ENCODE measurements at regions not wholly inside any gene's neighbourhood (a gene's known extent, or its start where the extent isn't known, plus 50 kb on each side); places are given as distances from the start of the nearest gene placed in this dataset.

DNA sequence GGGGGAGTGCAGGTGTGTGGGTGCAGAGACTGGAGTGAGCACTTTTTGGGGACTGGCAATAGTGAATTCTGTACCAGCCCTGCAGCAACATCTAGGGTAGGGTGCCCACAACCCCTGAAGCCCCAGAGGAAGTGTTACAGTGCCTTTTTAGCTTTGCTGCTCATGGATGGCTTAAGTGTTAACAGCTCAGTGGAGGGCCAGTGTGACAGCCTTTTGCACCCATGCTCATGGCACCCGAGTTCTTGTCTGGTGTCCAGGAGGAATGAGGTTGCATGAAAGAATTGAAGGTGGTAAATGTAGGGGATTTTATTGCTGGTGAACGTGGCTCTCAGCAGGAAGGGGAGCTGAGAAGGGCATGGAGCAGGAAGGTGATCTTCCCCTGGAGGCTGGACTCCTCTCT, 107.3 kb downstream of the MRPL36 start:
- TF ChIP-seq NRF1 (conservative IDR thresholded peaks at IDR 0.05; ENCODE audit: low read depth, low read length), result no peak
- TF ChIP-seq, protein P1, sequence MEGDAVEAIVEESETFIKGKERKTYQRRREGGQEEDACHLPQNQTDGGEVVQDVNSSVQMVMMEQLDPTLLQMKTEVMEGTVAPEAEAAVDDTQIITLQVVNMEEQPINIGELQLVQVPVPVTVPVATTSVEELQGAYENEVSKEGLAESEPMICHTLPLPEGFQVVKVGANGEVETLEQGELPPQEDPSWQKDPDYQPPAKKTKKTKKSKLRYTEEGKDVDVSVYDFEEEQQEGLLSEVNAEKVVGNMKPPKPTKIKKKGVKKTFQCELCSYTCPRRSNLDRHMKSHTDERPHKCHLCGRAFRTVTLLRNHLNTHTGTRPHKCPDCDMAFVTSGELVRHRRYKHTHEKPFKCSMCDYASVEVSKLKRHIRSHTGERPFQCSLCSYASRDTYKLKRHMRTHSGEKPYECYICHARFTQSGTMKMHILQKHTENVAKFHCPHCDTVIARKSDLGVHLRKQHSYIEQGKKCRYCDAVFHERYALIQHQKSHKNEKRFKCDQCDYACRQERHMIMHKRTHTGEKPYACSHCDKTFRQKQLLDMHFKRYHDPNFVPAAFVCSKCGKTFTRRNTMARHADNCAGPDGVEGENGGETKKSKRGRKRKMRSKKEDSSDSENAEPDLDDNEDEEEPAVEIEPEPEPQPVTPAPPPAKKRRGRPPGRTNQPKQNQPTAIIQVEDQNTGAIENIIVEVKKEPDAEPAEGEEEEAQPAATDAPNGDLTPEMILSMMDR (IDR thresholded peaks at IDR 0.05 in 2 of 3, conservative IDR thresholded peaks at IDR 0.05 in 1 of 3; ENCODE audit: control insufficient read depth in 2 of 3, extremely low read depth in 1 of 3, insufficient read depth in 1 of 3, low read depth in 3 of 3, low read length in 3 of 3), result no peak
- no peak for TF ChIP-seq POLR2A (IDR thresholded peaks at IDR 0.05; ENCODE audit: low read depth, low read length)
- no peak for TF ChIP-seq ZNF274 (IDR thresholded peaks at IDR 0.05; ENCODE audit: insufficient read depth, insufficient read length)
- no peak for TF ChIP-seq MTA3 (IDR thresholded peaks at IDR 0.05; ENCODE audit: borderline replicate concordance, low read length)
- no peak for TF ChIP-seq E4F1 (IDR thresholded peaks at IDR 0.05; ENCODE audit: borderline replicate concordance, partially characterized antibody)
- TF ChIP-seq KDM1A (IDR thresholded peaks at IDR 0.05; ENCODE audit: borderline replicate concordance), result no peak
- no peak for TF ChIP-seq USF1 (IDR thresholded peaks at IDR 0.05; ENCODE audit: borderline replicate concordance, extremely low read length, insufficient read depth, low read depth, low read length)
- no peak for TF ChIP-seq PBX3 (IDR thresholded peaks at IDR 0.05; ENCODE audit: insufficient replicate concordance, low read depth, low read length)

All from GM12878 (cell line).